ENCODE measurements at regions not wholly inside any gene's neighbourhood (a gene's known extent, or its start where the extent isn't known, plus 50 kb on each side); places are given as distances from the start of the nearest gene placed in this dataset.

DNA sequence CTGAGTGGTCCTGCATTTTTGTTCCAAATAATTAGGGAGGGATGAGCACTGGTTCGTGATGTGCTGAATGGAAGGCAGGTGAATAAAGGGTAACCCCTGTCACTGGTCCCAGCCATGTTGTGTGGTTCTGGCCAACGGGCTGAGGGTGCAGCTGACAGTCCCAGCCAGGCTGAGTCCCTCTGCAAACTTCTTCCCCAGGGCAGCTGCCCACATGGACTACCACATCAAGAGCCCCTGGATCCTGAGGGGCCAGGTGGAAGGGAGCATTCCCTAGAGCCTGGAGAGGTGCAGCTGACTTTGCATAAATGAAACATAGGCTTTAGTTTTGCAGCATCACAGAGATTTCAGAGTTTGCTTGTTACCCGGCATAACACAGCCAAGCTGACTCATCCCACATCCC lies 219.8 kb upstream of the MYT1L start:
- DNase-seq = no peak

DNA sequence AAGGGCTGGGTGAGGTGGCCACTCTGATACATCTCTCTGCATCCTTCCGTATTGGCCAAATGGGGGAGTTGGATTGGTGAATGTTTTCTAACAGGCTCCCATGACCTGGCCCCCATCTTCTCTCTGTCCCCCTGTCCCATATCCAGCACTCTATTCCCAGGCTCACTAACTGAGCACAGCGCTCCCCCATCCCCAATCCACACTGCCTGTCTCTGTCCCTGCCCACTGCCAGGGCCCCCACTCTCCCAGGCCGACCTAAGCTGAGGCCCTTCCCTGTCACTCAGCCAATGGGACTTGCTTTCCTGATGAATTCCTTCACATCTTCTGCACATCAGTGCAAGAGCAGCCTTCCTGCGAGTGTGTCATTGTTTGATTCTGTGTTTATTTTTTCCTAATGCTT lies 216.8 kb upstream of the MYT1L start:
- no peak for DNase-seq

DNA sequence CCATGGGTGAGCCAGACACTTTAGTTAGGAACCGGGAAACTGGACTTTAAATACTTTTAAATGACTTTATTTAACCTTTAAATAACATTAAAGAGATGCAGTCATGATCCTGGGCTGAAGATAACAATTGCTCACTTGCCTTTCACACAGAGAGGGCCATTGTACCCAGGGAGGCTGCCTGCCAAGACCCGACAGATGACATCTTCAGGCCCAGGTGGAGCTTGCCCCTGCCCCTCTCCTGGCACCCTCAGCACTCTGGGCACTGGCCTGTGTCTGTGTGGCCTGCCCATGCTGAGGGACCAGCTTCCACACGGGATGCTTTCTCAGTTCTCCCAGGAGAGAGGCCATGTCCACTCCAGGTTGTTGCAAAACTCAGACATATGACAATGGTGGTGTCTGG lies 216.4 kb upstream of the MYT1L start:
- no peak for DNase-seq

DNA sequence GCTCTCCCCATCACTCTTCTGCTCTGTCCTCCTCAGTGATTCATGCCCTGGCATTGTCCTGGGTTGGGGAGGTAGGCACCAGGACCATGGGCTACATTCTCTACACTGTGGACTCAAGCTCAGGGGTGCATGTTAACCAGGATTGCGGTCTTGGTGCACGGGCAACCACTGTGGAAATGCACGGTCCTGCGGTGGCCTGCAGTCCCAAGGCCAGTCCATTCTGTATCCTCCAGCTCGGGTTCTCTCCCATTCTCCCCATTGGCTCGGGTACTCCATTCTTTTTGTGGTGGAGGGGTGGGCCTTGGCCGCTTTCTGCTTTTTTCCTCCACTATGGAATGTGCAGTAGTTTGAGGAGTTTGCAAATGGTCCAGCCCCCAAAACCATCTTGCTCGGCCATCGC lies 215.0 kb upstream of the MYT1L start:
- DNase-seq = no peak

DNA sequence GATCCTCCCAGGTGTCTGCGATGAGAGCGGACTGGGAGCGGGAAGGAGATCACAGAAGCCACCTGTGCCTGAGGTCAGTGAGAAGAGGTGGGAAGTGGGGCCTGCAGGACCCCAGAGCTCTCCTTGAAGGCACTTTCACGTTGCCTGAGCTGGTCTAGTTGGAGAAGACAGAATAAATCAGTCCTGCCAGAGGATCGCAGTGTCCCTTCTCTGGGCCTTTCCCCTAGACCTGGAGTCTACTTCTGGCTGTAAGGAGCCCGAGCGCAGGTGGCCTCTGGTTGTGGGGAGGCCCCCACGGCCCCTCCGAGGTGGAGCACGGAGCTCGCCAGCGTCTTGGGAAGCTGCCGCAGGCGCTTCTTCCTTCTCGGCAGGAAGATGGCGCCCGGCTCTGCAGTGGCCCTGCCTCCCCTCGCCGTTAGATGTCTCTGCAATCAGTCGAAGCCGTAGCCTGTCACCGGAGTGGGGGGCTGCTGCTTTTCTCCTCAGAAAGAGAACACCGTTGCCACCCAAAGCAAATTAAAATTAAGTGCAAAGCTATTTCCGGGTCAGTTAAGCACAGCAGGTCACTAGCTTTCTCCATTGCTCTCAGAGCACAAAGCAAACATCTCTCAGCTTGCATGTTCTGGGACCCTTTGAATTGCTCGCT lies 212.0 kb upstream of the MYT1L start:
- peak; percentile 96 for DNase-seq

DNA sequence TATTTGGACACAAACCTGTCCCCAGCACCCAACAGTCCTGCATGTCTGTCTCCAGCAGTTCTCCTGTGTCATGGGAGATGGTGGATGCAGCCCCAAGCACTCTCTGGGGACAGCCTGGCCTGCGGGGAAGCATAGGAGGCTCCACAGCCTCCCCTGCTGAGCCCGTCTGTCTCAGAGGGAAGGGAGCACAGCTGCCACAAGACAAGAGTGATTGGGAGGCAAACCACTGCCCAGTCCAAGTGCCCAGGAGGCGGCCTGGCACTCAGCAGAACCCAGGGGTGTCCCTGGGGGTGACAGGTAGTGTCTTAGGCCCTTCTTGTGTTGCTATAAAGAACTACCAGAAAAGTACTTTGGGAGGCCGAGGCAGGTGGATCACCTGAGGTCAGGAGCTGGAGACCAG lies 211.2 kb upstream of the MYT1L start:
- peak; percentile 75 for DNase-seq

DNA sequence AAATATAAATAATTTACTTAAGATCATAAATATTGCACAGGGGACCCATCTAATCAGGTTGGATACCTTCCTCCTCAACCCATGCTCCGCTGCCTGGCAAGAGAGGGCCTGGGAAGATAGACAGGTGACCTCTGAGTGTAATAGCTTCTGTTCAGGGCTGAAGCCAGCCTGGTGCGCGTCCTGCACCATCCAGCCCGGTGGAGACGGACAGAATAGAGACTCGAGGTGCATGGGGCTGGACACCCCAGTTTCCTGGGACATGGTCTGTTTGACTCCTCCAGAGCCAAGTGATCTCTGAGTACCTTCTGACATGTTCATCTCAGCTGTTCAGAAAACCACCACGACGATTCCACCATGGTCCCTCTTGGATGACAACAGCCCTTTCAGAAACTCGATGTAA lies 209.3 kb upstream of the MYT1L start:
- no peak for DNase-seq

DNA sequence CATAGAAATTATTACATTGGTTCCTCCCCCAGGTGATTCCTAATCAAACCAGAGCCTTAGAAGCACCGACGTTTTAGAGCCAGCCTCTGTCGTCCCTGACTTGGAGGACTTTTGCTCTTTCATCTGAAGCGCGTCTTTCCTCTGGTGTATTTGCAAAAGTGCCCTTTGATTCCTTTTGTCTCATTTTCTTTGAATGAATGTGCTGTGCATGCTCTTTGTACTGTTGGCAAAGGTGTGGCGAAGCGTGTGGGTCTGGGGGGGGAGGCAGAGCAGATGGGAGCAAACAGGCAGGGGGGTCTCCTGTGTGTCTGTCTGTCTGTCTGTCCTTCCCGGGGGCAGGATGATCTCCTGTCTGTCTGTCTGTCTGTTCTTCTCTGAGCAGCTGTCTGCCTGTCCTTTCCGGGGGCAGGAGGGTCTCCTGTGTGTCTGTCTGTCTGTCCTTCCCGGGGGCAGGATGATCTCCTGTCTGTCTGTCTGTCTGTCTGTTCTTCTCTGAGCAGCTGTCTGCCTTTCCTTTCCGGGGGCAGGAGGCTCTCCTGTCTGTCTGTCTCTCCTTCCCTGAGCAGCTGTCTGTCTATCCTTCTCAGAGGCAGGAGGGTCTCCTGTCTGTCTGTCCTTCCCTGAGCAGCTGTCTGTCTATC lies 205.5 kb upstream of the MYT1L start:
- no peak for DNase-seq

DNA sequence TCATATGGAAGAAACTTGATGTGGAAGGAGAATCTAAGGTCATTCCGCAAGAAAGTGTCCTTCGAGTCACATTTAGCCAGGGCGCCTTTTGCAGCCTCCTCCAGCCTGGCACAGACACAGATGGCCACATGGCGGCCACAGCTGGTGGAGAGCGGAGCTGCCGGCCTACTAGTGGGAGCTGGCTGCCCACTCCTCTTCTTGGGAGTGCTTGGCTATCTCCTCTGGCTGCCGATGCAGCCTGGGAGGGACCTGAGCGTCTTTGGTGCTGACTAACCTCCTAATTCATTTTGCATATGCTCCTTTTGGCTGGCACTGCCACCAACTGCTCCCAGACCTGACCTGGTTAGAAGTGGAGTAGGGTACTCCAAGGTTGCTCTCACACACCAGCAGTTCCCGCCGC lies 199.3 kb upstream of the MYT1L start:
- peak; percentile 7 for DNase-seq

DNA sequence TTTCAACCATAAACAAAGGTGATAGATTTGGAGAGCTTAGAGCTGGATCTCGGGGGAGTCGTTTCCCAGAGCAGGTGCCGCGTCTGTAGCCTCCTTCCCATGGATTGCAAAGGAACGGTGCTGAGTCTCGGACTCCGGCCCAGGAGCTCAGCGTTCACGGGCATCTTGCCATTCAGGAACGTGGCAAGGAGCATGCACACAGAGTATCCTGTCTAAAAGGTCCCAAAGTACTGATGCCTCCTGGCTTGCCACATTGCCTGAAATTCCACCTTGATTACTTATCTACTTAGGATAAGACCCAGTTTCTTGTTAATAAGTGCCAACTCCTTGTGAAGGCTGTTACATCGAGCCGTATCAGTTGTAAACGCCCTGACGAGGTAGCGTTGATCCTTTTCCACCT lies 197.8 kb upstream of the MYT1L start:
- no peak for DNase-seq

DNA sequence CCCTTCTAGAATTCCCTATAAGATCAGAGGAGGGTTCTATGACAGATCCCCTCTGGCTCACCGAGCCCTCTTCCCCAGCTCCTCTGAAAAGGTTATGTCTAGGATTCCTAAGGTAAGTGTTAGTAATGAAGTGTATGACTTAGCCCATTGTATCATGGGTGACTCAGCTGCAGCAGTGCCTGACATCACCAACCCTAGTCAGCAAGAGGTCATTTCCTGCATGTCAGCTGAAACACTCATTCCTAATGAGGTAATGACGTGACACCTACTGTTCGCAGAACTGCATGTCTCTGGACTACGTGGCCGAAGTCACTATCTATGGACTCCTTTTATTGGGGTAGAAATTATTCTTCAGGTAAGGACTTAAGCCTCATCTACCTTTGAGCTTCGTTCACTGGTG lies 196.1 kb upstream of the MYT1L start:
- DNase-seq = peak; percentile 19

DNA sequence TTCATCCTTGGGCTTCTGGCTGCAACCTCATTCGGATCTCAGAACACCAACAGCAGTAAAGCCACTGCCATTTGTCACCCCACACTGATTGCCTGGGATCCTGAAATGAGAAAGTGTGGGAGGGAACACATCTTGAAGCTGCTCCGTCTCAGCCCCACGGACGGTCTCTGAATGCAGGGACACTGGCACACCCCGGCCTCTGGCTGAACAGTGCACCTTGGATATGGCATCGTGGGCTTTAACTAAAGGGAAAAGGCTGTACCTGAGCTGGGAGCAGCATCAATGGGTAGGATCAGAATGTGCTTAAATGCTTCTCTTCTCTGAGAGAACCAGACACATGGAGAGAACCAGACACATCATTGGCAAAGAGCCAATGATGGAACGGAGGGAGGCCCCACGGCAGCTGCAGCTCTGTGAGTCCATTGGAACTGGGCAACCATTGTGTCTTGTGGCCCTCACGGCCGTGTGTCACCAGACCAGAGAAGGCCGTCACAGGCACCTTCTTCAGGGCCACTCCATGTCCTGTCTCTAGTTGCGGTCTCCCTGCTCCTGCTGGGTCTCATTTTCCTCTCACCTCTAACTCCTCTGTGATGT lies 193.4 kb upstream of the MYT1L start:
- peak; percentile 37 for DNase-seq

DNA sequence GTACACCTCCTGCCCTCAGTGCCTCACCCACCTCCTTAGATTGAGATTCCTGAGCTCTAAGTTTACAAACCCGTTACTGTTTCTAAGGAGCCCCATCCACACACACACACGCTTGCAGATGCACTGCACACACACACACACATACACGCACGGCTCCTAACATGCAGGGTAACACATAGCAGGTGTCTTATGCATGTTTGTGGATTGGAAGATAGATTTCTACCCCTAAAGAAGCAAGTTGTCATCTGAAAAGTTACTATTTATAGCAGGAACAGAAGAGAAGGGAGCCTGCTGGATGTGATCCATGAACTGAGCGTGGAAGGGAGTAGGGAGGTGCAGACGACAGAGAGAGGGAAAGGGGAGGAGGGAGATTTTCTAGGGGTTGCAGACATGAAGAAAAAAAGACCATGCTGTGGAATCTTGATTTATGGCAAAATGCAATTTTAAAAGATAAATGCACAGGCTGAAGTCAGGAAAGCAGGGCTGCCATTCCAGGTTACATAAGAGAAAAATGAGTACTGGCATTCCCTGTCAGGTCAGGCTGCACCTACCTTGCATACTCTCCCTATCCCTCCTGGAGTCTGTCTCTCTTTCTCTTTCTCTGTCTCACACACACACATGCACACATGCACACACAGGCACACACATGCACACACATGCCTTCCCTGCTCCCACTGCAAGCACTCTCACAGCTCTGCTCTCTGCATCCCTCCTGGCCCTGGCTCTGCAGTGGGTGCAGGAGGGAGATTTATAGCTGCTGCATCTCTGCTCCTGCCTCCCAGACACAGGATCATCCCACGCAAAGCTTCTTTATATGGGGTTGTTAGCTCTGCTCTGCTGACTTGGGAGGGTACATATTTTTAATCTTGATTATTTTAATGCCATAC lies 192.6 kb upstream of the MYT1L start:
- no peak for DNase-seq

DNA sequence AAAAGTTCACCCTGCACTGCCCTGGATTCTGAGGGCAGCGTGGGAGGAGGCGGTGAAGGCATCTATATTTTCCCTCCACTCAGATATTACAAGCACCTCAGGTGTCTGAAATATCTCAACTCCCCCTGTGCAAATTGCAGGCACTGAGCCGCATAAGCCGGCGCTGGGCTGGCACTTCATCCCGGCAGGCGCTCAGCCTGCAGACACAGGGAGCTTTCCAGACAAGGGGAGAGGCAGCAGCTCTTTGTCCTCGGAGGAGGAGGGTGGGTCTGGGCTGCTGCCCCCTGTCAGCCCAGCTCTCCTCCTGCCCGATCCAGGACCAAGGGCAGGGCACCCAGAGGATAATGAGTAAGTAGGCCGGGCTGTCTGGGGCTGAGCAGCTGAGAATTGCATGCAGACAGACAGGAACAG lies 189.3 kb upstream of the MYT1L start:
- DNase-seq = no peak

DNA sequence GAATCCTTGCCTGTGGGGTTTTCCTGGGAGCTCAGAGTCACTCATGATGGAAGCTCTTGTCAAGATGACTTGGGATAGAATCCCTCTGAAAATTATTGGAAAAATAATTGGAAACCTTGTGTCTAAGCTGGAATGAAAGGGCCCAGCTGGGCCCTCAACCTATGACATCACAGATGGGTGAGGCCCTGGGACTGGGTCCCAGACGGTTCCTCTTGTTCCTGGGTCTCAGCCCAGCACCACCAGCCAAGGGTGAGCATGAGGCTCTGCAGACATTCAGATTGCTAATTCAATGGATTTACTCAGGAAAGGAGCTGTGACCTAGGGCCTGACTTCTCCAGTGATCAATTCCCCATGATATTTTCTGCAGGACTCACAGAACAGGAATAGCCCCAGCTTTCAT lies 188.3 kb upstream of the MYT1L start:
- DNase-seq = no peak

DNA sequence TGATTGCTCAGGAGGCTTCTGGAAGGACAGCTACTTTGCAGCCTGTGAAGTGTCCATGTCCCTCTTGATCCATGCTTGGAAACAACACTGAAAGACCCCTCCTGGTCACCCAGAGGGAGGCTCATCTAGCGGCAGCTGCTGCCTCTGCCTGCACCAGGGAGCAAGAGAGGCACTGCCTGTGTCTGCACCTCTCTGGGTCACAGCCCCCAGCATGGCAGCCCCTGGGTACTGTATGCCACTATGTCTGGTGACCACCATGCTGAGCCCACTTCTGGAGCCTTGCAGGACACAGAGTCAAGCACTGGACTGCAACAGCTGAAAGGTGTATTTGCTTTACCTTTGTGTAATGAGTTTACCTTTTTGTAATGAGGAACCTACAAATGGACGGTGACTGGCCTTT lies 186.3 kb upstream of the MYT1L start:
- DNase-seq = no peak

DNA sequence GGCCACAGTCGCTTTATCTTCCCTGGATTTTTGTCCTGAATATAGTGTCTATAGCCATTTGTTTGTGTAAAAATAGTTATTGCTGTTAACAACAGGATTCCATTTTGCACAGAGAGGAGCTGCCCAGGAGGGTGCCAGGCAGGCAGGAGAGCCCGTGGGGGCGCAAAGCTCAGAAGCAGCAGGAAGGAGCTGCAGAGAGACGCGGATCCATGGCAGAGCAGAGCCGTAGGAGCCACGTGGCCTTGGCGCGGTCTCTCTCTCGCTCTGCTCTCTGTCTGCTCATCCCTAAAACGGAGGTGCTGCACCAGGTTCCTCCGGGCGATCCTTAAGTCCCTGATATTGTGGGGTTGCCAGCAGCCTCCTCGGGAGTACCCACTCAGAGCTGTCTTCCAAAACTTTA lies 185.3 kb upstream of the MYT1L start:
- no peak for DNase-seq

DNA sequence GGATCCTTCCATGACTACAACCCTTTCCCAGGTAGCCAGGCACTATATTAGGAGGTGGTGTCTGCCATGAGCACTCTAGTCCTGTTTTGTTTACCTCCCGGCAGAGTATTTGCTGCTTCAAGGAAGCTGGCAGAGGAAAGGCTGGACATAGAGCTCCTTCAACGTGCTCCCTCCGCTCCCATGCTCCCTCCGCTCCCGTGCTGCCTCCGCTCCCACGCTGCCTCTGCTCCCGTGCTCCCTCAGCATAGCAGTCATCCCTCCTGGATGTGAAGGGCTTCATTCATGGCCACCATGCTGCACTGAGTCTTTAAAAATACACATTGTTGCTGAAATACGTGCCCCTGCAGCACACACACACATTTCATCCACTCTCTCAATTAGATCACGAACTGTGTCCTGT lies 181.9 kb upstream of the MYT1L start:
- DNase-seq = no peak

DNA sequence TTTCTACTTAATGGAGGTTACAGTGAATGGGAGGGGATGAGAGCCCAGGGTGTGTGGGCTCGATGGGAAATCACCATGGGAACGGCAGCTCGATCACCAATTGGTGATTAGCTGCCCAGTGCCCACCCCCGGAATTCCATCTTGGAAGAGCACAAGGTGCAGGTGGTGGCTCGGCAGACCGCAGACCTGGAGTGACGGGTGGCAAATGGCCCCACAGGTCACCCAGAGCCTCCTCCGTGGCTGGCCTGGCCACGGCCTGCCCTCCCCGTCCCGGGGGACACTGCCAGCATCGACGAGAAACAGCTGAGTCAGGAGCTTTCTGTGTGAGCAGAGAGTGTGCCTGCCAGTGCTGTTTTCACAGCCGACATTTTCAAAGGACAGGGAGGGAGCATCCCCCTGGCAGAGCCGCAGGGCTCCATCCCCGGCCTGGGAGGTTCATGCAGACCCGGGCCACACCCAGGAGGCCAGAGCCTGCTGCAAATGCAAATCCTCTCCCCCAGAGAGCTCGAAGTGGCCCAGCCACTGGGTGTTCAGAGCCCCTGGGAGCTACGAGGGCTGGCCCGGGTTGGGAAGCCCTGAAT lies 176.4 kb upstream of the MYT1L start:
- peak; percentile 20 for DNase-seq

DNA sequence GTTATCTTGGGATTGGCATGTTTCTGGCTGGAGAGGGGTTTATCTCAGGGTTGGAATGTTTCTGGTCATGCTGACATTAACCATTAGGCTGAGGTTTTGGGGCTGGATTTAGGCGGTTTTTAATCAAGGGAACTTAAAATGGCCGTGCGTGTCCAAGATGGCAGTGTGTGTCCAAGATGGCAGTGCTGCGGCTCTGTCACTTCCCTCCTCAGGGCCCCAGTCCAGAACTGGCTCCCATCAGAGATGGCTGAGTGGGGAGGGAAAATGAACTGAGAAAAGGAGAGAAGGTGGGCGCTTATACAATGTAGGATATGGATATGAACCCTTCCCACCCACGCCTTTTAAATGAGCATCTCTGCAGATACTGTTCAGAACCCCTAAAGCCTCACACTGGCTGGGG lies 175.5 kb upstream of the MYT1L start:
- no peak for DNase-seq

DNA sequence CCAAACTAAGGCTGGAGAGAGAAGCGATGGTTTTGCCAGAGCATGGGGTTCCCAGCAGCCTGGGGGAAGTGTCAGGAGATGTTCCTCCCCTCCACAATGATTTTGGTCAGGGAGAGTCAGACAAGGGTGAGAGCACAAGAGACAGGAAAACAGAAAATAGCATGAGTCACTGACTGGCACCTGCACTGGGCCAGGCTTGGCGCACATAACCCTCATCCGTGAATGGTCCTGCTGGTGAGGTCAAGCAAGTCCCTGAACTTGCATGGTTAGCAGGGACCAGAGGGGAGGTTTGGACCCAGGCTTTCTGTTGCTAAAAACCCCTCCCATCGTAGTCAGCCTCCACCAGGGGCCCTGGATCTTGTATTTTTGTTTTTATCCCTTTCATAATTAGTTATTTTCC lies 174.5 kb upstream of the MYT1L start:
- no peak for DNase-seq

DNA sequence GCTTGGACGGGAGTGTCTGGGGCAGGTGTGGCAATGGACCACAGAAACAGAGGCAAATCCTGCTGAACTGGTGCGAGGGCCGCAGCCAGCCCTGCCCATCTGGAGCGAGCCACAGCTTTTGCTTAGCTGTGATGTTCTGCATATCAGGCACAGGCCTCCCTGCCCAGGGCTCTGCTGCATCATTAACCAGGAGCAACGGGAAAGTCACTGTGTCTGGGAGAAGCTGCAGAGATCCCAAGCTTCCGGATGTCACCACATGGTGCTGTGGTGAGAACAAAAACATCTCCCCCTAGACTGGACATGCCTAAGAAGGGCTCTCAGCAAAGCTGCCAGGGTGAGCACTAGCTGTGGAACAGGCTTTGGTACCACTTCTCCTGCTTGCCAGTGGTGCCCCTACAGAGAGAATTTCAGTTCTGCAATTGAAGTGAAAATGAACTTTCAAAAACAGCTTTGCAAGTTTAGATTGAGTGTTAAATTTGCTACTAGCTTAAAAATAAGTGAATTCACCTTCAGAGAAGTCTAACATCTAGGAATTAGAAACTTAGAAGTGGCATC lies 172.9 kb upstream of the MYT1L start:
- DNase-seq = no peak

DNA sequence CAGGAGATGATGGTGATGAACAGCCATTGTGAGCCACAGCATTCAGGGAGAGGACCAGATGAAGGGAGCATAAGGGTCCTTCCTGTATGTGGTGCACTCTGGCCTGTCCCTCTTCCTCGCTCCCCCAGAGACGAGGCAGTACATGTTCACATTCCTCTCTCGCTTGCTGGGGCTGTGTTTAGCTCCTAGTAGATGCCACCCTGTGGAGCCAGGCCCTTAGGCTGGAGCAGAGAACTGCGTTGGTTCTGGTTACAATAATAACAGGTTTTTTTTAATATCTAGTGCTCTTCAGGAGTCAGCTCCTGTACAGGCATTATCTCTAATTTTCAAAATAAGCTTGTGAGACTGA lies 171.1 kb upstream of the MYT1L start:
- no peak for DNase-seq
